WI38 (cell line): ENCODE measurements at regions not wholly inside any gene's neighbourhood (a gene's known extent, or its start where the extent isn't known, plus 50 kb on each side); places are given as distances from the start of the nearest gene placed in this dataset.

Experiments
- H3K4me3 ChIP-seq: 2 replicates; pipeline ENCODE4 v1.5.1; 2011; ENCODE audit warnings: low read depth, mild to moderate bottlenecking, control low read depth, low read length
- CTCF ChIP-seq: IDR thresholded peaks from 2 replicates; pipeline ENCODE4 v1.5.1; 2012; ENCODE audit warnings: low read depth, mild to moderate bottlenecking, control low read depth, low read length

GRCh38 chr5:18357486-18357885 is 723.2 kb downstream of the TAF11L14 start:
- TF ChIP-seq CTCF: no peak
- no peak overlapping the region for H3K4me3 ChIP-seq

- no peak overlapping the region for H3K4me3 ChIP-seq
- TF ChIP-seq CTCF: no peak
These were observed 732.0 kb downstream of the TAF11L14 start for GRCh38 chr5:18366234-18366633.

DNA sequence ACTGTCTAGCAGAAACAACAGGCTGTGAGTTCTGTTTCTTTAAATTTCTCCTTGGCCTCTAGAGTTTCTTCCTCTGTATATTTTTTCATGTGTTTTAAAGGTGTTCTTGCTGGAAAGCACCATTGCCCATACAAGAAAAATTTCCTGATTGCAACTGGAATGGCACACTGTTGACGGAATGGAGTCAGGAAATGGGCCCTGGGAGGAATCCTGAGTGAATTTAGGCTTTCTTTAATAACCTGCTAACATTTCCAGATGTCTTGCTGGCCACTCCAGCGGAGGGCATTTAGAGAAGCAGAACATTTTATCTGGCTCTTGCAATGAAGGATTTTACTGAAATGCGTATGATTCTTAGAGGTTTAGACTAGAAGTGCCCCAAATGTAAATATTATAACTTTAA is 736.3 kb downstream of the TAF11L14 start:
- TF ChIP-seq CTCF: no peak
- H3K4me3 ChIP-seq: no peak overlapping the region

GRCh38 chr5:18375641-18376040 is 741.4 kb downstream of the TAF11L14 start:
- H3K4me3 ChIP-seq: no peak overlapping the region
- TF ChIP-seq CTCF: no peak

DNA sequence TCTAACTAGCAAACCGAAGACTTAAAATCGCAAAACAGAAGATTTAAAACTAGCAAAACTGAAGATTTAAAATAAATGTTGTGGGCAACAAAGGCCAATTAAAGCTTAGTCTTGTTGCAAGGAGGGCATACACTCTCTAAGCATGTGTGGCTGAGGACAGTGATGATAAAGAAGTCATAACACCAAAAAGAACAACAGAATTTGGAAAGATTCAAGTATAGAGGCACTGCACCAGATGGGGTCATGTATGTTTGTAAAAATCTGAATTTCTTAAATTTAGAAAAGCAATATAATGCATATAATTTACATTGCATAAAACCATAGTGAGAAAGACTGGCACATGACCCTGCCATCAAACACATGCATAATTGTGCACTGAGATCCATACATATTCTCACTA is 743.8 kb downstream of the TAF11L14 start:
- no peak for TF ChIP-seq CTCF
- H3K4me3 ChIP-seq: no peak overlapping the region

GRCh38 chr5:18379189-18379588 is 744.9 kb downstream of the TAF11L14 start:
- TF ChIP-seq CTCF: no peak
- no peak overlapping the region for H3K4me3 ChIP-seq

- no peak overlapping the region for H3K4me3 ChIP-seq
- TF ChIP-seq CTCF: no peak
These were observed 746.6 kb downstream of the TAF11L14 start for GRCh38 chr5:18380729-18381362.
